AG08396 (cell line): ENCODE measurements at regions not wholly inside any gene's neighbourhood (a gene's known extent, or its start where the extent isn't known, plus 50 kb on each side); places are given as distances from the start of the nearest gene placed in this dataset.
"Not testable (repeated sequence)": the region's sequence is repeated elsewhere in the genome, so short reads cannot be mapped to it uniquely, and the experiment has no call there.

ENCODE experiments used
- DNase-seq: peaks from one replicate; pipeline ENCODE4 v3.0.0; 2012; ENCODE audit warnings: low spot score, mixed read lengths

GRCh38 chr20:4434681-4435080, 185.6 kb upstream of the ADRA1D start:
- no peak for DNase-seq

GRCh38 chr20:4431446-4431845, 182.4 kb upstream of the ADRA1D start:
- no peak for DNase-seq

GRCh38 chr20:4430826-4431225, 181.7 kb upstream of the ADRA1D start:
- DNase-seq, result not testable (repeated sequence)

GRCh38 chr20:4427940-4428586, 179.0 kb upstream of the ADRA1D start:
- no peak for DNase-seq

GRCh38 chr20:4418141-4418540, 169.1 kb upstream of the ADRA1D start:
- no peak for DNase-seq

GRCh38 chr20:4415281-4415680, 166.2 kb upstream of the ADRA1D start:
- DNase-seq, result no peak

- no peak for DNase-seq
Measured at GRCh38 chr20:4413314-4414049, 164.4 kb upstream of the ADRA1D start.

- DNase-seq, result no peak
Measured at GRCh38 chr20:4412216-4412615, 163.1 kb upstream of the ADRA1D start.

GRCh38 chr20:4411744-4412143, 162.7 kb upstream of the ADRA1D start:
- no peak for DNase-seq

GRCh38 chr20:4406627-4407026, 157.5 kb upstream of the ADRA1D start:
- DNase-seq, result peak; percentile 49

GRCh38 chr20:4401601-4402000, 152.5 kb upstream of the ADRA1D start:
- no peak for DNase-seq

- DNase-seq, result no peak
Measured at GRCh38 chr20:4384961-4385360, 135.9 kb upstream of the ADRA1D start.

GRCh38 chr20:4383961-4384360, 134.9 kb upstream of the ADRA1D start:
- no peak for DNase-seq

GRCh38 chr20:4375881-4376280, 126.8 kb upstream of the ADRA1D start:
- DNase-seq, result peak; percentile 24

GRCh38 chr20:4373454-4373853, 124.4 kb upstream of the ADRA1D start:
- DNase-seq, result no peak

- no peak for DNase-seq
Measured at GRCh38 chr20:4371623-4372251, 122.7 kb upstream of the ADRA1D start.

- DNase-seq, result no peak
Measured at GRCh38 chr20:4370851-4371250, 121.8 kb upstream of the ADRA1D start.

- no peak for DNase-seq
Measured at GRCh38 chr20:4369798-4370124, 120.7 kb upstream of the ADRA1D start.

- DNase-seq, result no peak
Measured at GRCh38 chr20:4369119-4369797, 120.2 kb upstream of the ADRA1D start.

- no peak for DNase-seq
Measured at GRCh38 chr20:4366076-4366475, 117.0 kb upstream of the ADRA1D start.

GRCh38 chr20:4358552-4358951, 109.5 kb upstream of the ADRA1D start:
- no peak for DNase-seq

- DNase-seq, result no peak
Measured at GRCh38 chr20:4352348-4352747, 103.3 kb upstream of the ADRA1D start.

GRCh38 chr20:4350096-4350495, 101.0 kb upstream of the ADRA1D start:
- DNase-seq, result no peak
